ENCODE measurements at regions not wholly inside any gene's neighbourhood (a gene's known extent, or its start where the extent isn't known, plus 50 kb on each side); places are given as distances from the start of the nearest gene placed in this dataset.

GRCh38 chr22:49535126-49535525 is 292.5 kb downstream of the BRD1 start:
- no peak for TF ChIP-seq CTCF (IDR thresholded peaks at IDR 0.05 in 8 of 11, conservative IDR thresholded peaks at IDR 0.05 in 3 of 11)
- TF ChIP-seq POLR2A (IDR thresholded peaks at IDR 0.05) = no peak
- TF ChIP-seq POLR2AphosphoS5 (IDR thresholded peaks at IDR 0.05) = no peak

All from spleen (tissue), 7 donors.